Right lobe of liver (tissue), 4 donors: ENCODE measurements at regions not wholly inside any gene's neighbourhood (a gene's known extent, or its start where the extent isn't known, plus 50 kb on each side); places are given as distances from the start of the nearest gene placed in this dataset.

Experiments used
- POLR2A ChIP-seq: fragments of 450-650 bp; IDR thresholded peaks from one replicate; pipeline ENCODE4 v1.6.1; 2017; ENCODE audit warnings: antibody characterized with exemption, mild to moderate bottlenecking
- TF ChIP-seq, protein P1 (sequence below), 4 donors: fragments of 200-600 bp in 3 of 4; fragments of 450-650 bp in 1 of 4; IDR thresholded peaks; one replicate each; pipeline versions ENCODE4 v1.5.1 to v1.8.0; 2016 to 2022; ENCODE audit warnings: antibody characterized with exemption in 4 of 4, mild to moderate bottlenecking in 2 of 4
- donor health status: DM: no; HTN: no; CAD: no.
- donor health status: DM: no; HTN: no; CAD: no.
- donor health status: DM: no; HTN: yes; CAD: no.

DNA sequence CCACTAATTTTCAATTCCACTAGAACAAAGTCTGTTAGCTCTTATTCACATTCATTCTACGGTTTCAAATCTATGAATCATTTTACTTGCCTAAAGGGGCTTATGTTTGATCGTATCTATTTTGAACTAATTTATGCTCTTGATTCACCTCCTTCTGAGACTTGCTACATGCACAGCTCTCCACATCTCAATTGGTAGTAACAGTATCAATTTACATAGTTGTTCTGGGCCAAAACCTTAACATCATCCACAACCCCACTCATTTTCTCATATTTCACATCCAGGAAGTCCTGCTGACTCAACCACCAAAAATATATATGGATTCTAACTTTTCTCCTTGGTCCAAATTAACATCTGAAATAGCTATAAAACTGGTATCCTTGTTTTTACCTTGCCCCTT, 208.6 kb downstream of the RASSF9 start:
- TF ChIP-seq, protein P1, sequence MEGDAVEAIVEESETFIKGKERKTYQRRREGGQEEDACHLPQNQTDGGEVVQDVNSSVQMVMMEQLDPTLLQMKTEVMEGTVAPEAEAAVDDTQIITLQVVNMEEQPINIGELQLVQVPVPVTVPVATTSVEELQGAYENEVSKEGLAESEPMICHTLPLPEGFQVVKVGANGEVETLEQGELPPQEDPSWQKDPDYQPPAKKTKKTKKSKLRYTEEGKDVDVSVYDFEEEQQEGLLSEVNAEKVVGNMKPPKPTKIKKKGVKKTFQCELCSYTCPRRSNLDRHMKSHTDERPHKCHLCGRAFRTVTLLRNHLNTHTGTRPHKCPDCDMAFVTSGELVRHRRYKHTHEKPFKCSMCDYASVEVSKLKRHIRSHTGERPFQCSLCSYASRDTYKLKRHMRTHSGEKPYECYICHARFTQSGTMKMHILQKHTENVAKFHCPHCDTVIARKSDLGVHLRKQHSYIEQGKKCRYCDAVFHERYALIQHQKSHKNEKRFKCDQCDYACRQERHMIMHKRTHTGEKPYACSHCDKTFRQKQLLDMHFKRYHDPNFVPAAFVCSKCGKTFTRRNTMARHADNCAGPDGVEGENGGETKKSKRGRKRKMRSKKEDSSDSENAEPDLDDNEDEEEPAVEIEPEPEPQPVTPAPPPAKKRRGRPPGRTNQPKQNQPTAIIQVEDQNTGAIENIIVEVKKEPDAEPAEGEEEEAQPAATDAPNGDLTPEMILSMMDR (IDR thresholded peaks at IDR 0.05) = no peak
- no peak for TF ChIP-seq POLR2A
